ENCODE measurements at regions not wholly inside any gene's neighbourhood (a gene's known extent, or its start where the extent isn't known, plus 50 kb on each side); places are given as distances from the start of the nearest gene placed in this dataset.
"Not testable (repeated sequence)": the region's sequence is repeated elsewhere in the genome, so short reads cannot be mapped to it uniquely, and the experiment has no call there.

DNA sequence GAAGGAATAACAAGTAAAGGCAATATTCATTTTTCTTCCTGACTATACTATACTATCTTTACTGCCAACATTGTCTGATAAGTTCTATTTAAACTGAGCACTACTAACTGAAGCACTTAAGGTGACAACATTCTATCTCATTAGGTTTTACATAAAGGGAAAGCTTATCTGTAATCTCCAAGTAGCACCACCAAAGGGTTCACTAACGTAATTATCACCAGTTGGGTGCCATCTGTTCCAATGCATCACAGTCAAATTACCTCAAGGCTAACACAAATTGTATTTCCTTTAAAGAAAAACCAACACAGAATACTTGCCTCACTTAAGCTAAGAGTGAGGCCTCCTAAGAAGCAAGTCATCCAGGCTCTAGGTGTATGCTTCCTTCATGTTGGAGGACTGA, 453.8 kb downstream of the RAP2B start:
- DNase-seq (ENCODE audit: low spot score) = no peak

DNA sequence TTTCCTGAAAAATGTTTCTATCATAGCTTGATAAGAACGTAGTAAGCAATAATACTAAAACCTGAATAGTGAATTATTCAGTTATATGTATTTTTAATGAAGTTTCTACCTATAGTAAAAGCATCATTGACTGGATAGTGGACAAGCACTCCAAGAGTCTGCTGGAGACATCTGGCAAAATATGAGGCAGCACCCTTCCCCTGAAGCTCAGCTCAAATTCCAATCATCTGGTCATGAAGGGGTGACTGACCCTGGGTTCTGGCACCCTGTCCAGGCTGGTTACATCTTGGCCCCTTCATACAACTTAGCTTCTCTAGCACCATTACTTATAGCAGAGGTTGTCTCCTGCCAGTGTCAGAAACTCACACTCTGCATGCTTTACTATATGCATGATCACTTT, 455.4 kb downstream of the RAP2B start:
- DNase-seq (ENCODE audit: low spot score) = no peak

- no peak for DNase-seq (ENCODE audit: low spot score)
These were observed 456.1 kb downstream of the RAP2B start for GRCh38 chr3:153618176-153618575.

DNA sequence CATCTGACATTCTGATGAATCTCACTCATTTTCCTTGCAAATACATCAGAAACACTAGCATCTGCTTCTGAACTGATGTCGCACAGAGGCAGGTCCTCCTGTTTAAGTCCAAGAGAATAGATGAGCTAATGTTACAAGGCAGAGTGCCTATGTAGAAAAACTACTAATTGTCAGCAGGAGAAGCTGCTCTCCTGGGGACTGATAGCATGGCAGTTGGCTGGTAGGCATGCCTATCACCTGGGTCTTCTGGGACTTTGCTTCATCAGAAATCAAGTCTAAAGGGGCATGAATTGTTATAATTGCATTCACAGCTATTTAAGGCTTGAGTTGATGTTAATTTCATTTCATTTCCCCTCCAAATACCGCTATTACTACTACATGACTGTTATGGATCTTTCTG, 457.2 kb downstream of the RAP2B start:
- no peak for DNase-seq (ENCODE audit: low spot score)

DNA sequence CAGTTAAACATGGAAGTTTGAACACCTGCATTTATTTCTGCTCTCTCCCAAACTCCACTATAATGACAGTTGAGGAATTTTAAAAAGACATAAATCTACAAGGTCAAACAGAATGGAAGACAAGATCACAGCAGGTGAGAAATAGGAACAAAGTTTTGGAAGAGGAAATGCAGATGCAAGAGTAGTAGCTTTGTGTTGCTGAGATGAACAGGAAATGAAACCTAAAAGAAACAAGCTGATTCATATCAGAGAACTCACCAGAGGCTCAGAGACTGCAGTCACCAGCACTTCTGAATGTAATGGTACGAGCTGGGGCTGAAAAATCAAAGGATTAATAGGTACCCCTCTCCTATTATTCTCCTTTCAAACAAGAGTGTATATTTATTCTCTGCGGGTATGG, 459.9 kb downstream of the RAP2B start:
- peak; percentile 31 for DNase-seq (ENCODE audit: low spot score)

GRCh38 chr3:153623834-153624233, 461.8 kb downstream of the RAP2B start:
- DNase-seq (ENCODE audit: low spot score) = no peak

DNA sequence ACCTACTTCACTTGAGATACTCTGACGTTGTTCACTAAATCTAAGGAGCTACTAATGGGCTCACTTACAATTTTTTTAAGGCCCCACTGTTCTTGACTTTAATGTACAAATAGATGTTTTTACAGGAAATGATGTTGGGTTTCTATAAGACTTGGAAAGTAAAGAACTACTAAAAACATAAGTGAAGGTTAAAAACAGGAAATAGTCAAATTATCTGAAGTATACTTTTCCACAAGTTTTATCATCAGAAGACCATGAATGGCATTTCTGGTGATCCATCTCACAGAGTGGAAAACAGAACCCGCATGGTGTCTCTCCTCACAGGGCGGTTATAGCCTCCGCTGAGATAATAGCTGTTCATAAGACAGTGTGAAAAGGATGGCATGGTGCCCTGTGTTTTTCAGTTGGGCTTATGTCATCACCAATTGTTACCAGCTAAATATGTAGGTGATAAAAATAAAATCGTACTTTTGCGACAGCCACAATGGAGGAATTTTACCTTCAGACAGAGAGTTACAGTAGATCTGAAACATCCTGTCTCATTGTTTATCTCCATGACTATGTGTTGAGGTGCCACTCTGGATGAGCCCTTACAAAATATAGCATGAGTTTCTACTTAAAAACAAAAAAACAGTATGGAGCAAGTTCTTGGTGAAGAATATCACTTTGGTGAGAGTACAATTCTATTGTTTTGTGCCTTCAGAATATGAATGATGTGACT, 462.4 kb downstream of the RAP2B start:
- peak; percentile 29 for DNase-seq (ENCODE audit: low spot score)

DNA sequence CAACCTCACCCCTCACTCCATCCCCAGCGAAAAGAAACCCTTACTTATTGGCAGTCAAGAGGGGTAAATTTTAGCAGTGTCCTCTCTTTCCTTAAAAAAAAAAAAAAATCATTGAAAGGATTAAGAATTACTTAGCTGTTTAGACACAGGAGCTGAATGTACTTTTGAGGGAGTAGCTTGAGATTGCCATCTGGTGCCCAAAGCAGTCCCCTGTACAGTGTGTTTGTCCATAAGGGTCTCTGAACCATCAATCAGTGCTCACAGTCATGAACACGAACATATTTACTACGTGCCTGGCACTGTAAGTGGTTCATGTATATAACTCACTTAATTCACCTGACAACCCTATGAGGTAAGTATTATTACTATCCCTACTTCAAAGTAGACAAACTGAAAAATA, 463.5 kb downstream of the RAP2B start:
- DNase-seq (ENCODE audit: low spot score) = no peak

- DNase-seq (ENCODE audit: low spot score) = no peak
These were observed 464.1 kb downstream of the RAP2B start for GRCh38 chr3:153626158-153626557.

DNA sequence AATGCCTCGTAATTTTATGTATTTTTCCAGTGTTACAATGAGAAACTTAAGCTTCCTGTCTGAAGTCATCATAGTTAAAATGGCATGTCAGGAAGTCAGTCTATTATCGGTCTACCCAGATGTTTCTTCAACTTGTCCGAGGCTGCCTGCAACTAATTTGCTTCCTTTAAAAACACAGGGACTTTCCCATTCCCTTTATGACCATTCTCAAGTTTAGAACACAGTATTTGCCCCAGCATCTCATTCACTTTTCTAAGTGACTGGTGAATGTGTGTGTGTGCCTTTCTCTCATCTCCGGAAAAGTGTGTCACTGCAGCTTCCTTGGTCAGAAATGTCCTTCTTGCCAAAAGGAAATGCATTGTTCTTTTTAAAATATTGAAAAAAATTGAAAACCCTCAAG, 466.6 kb downstream of the RAP2B start:
- DNase-seq (ENCODE audit: low spot score) = peak; percentile 12

- no peak for DNase-seq (ENCODE audit: low spot score)
These were observed 467.1 kb downstream of the RAP2B start for GRCh38 chr3:153629148-153629547.

DNA sequence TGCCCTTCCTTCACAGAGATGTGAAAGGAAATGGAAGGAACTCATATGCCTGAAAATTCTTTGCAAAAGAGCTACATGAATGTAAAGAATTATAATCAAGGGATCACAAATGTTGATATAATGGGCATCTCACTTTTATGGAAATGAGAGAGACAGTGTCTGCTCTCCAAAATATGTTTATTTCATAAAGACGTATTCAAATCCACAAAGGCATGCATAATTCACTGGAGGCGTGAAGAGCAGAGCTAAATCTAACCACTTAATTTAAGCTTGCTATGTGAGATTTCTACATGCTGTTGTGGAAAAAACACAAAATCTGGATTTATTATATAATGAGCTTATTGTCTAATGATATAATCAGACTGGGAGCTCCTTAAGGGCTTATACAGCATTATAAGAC, 469.1 kb downstream of the RAP2B start:
- no peak for DNase-seq (ENCODE audit: low spot score)

- DNase-seq (ENCODE audit: low spot score) = no peak
These were observed 469.6 kb downstream of the RAP2B start for GRCh38 chr3:153631664-153632063.

DNA sequence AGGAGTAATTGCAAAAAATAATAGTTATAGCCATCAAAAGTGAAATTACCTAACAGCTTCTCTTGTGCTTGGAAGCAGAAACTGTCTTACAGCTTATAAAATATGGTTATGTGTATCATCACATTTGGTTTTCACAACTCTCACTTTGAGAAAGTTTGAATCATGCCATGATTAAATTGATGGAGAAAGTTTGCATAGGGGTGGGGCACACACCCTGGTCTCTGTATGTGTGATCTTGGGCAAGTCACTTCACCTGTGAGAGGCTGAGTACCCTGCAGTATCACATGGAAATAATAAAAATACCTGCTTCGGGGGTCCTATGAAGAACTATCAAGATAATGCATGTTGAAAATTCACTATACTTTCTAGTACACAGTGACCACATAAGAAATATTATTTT, 471.4 kb downstream of the RAP2B start:
- DNase-seq (ENCODE audit: low spot score) = no peak

DNA sequence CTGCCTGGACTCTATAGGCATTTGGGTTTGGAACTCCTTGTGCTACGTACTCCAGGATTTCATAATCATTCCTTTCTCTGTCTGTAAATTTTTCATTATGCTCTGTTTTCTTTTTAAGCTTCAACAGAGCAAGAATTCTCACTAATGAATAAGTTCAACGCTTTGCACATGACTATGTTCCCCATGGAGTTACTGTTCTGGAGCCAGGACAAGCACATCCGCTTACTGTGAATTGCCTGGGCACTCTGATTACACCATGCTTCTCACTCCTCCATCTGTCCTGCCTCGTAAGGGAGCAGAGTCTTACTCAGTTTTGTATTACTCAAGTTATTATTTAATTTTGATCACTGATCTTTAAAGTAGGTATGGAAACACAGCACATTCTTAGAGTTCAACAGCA, 472.7 kb downstream of the RAP2B start:
- no peak for DNase-seq (ENCODE audit: low spot score)

GRCh38 chr3:153639631-153640030, 477.6 kb downstream of the RAP2B start:
- no peak for DNase-seq (ENCODE audit: low spot score)

- no peak for DNase-seq (ENCODE audit: low spot score)
These were observed 479.0 kb downstream of the RAP2B start for GRCh38 chr3:153640689-153641665.

- not testable (repeated sequence) for DNase-seq (ENCODE audit: low spot score)
These were observed 478.6 kb upstream of the ARHGEF26 start for GRCh38 chr3:153642576-153642975.

DNA sequence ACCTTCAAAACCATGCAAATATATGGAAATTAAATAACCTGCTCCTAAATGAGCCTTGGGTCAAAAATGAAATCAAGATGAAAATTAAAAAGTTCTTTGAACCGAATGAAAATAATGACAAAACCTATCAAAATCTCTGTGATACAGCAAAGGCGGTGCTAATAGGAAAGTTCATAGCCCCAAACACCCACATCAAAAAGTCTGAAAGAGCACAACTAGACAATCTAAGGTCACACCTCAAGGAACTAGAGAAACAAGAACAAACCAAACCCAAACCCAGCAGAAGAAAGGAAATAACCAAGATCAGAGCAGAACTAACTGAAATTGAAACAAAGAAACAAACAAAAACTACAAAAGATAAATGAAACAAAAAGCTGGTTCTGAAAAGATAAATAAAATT, 477.7 kb upstream of the ARHGEF26 start:
- DNase-seq (ENCODE audit: low spot score) = peak; percentile 30

GRCh38 chr3:153649286-153649839, 471.8 kb upstream of the ARHGEF26 start:
- DNase-seq (ENCODE audit: low spot score) = no peak

- DNase-seq (ENCODE audit: low spot score) = no peak
These were observed 469.1 kb upstream of the ARHGEF26 start for GRCh38 chr3:153652076-153652475.

- DNase-seq (ENCODE audit: low spot score) = no peak
These were observed 464.1 kb upstream of the ARHGEF26 start for GRCh38 chr3:153657046-153657445.

- DNase-seq (ENCODE audit: low spot score) = no peak
These were observed 463.7 kb upstream of the ARHGEF26 start for GRCh38 chr3:153657461-153657860.
